HG02610 (cell line): ENCODE measurements at regions not wholly inside any gene's neighbourhood (a gene's known extent, or its start where the extent isn't known, plus 50 kb on each side); places are given as distances from the start of the nearest gene placed in this dataset.

Experiments
- ATAC-seq: cut with Tn5 transposase; IDR thresholded peaks from one replicate; pipeline ENCODE4 v1.9.1; 2021; ENCODE audit warnings: mild to moderate bottlenecking, moderate library complexity; ENCODE audit not compliant: unreplicated experiment

DNA sequence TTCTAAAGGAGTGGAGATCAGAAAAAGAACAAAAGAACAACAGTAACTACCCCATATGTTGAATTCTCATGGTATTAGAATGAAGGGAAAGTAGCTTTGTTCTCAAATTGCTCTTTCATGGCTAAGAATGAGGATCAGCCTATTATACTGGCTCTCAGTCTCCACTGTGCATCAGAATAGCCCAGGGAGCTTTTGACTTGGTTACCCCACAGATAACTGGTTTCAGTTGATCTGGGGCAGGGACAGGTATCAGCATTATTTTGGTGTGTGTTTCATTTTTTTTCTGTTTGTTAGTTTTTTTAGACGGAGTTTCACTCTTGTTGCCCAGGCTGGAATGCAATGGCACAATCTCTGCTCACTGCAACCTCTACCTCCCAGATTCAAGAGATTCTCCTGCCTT is 311.7 kb upstream of the TLE3 start:
- no peak for ATAC-seq

DNA sequence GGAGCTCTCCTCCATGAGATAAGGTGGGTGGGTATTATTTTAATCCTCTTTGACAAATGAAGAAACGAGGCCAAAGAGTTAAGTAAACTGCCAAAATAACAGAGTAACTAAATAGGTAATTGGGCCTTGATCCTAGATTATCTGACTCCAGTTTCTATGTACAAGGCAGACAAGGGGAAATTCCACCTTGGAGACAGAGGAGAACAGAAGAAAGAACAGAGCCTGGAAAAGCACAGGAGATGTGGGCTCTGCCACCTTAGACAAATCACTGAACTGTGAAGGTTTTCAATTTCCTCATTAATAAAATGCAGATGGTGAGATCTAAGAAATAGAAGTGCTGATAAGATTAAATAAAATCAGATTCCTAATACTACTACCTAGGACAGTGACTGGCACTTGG is 310.2 kb upstream of the TLE3 start:
- no peak for ATAC-seq

DNA sequence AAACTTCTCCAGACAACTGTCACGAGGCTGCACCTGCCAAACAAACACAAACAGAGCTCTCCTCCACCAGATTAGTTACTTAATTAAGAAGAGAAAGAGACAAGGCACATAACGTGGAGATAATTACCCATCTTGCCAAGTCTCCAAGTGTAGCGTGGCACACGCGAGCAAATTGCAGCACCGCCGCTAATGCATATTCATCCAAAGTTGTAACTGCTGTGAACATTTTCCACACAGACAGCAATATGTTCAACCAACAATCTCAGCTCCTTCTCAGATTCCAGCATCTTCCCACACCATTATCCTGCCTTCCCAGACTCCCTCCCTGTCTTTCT is 309.6 kb upstream of the TLE3 start:
- no peak for ATAC-seq

DNA sequence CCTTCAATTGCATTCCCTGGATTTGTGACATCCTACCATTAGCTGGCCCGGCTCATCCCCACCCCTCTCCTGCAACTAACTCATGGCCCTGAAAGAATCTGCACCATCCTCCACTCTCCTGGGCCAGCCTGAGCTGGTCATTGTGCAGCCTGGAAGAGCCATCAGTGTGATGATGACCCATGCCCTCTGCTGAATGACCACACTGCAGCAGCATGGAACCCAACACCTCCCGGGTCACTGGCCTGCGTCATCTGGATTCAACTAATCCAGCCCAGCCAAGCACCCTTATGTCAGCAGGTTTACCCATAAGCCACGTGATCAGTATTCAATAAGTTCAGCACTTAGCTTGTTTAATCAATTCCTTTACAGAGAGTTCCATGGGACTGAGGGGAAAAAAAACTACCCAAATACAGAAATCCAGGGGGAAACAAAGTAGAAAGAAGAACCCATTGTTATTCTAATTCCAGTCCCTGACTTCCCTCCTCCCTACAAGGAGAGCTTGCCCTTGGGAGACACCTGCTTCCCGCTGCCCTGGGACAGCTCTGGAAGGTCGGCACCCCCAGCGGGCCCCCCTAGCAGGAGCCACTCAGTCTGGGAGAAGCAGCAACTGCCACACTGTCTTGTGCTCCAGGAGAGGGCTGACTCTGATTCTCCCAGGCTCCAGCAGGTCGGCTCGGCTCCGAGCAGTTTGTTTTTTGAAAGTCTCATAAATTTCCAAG is 309.1 kb upstream of the TLE3 start:
- no peak for ATAC-seq

DNA sequence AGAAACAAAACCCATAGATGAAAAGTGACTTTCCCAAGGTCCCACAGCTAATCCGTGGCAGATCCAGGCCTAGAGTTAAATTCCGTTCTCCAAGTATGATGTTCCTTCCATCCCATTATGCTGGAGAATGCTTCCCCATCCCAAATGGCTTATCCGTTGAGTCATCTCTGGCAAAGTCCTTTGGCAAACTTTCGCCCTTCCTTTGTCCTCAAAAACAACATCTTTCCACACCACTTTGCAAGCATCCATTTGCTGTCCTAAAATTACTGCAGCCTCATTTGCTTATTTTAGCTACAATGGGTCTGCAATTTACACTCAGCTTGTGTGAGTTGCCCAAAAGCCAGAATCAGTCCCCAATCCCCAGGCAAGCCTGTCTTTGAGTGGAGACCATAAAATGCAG is 304.0 kb upstream of the TLE3 start:
- no peak for ATAC-seq

DNA sequence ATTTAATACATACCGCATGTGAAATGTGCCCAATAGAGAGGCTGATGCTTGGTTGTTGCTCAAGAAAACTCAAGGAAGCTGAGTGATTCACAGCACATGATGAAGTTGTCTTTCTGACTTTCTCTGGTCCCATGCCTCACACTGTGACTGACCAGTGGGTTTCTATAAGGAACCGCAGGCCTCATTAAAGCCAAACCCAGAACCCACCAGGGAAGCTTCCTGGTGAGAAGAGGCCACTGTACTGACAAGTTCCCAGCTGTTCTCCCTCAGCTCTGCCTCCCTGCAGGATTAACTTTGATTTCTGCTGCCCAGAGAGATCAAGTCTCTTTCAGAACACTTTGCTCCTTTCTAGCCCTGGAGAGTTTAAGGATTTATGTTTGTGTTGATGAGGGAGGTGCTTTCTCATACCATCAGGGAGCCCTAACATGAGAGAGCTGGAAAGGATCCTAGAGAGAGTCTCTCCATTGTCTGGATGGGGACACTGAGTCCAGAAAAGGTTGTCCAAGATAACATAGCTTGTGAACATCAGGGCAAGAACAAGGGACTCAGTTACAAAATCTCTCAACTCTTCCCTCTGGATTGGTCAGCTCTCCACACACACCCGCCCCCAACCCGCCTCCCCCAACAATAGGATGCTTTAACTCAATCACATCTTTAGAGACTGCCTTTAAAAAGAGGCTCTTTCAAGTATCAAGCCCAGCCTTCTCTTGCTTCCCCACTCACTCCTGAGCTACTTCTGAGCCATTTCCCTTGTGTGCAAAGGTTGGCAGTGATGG is 303.2 kb upstream of the TLE3 start:
- no peak for ATAC-seq

DNA sequence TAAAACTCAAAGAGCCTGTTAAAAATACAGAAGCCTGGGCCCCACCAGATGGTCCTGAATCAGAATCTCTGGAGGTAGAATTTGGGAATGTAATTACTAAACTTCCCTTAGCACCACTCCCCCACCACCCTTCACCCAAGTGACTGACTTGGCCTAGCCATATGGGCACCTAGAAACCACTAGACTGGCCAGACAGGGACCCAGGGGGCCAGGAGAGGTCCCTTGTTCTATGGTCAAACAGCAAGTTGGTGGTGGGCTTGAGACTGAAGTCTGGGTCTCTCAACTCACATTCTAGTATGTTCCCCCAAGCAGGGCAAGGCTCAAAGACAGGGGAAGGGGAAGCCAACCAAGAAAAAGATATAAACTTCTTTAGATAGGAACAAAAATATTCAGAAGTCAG is 301.5 kb upstream of the TLE3 start:
- ATAC-seq = no peak

DNA sequence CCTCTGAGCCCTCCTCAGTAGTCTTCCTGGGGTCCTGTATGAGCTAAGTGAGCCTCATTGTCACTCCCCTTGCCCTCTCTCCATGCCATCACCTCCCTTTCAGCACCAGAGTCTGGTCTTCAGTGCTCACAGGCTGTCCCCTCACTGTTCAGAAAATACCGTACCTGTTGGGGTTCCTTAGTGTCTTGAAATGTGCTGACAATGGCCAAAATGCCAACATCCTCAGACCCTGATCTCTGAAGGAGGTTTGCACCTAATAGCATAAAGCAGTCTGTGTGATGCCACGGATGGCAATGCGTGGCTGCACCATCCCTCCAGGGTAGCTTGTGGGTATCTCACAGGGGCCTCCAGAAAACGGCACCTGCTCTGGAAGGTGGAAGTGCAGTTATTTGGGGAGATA is 301.0 kb upstream of the TLE3 start:
- no peak for ATAC-seq

DNA sequence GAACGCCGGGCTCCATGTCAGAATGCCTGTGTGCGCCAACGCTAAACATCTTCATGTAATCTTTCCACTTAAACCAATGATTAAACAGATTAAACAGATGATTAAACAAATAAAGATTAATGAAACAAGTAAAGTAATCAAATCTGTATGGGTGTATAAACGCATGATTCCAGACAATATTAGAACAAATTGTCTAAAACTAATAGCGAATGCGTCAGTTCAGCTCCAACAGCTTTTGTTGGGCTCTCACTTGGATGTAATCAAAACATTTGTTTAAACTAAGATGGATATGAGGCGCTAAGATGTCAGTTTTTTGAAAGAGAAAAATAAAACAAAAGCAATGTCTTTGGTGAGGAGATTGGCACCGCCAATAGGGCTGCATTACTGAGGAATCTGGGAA is 299.1 kb upstream of the TLE3 start:
- no peak for ATAC-seq

DNA sequence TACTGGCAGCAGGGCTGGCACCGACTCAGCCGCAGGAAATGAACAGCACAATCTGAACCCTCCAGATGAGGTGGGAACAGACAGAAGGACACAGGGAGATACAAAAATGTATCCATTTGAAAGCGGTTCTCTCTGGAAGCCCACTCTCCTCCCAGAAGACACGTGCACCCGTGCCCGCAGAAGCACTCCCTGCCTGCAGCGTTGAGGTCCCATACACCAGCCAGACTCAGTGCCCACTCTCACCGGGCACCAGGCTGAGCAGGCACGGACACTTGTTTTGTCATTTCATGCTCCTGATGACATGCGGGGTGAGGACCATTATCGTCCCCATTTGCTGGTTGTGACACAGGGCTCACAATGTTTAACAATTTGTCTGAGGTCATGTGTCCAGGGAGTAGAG is 297.4 kb upstream of the TLE3 start:
- no peak for ATAC-seq

DNA sequence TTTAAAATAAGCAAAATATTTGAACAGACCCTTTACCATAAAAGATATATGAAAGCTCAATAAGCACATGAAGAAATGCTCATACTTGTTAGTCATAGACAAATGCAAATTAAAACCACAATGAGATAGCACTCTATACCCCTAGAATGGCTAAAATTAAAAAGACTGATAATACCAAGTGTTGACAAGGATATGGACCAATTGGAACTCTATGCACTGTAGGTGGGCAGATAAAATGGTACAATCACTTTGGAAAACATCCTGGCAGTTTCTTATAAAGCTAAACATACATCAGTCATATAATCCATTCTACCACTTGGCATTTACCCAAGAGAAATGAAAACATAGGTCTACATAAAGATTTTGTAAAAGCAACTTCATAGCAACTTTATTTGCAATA is 293.0 kb upstream of the TLE3 start:
- no peak for ATAC-seq

DNA sequence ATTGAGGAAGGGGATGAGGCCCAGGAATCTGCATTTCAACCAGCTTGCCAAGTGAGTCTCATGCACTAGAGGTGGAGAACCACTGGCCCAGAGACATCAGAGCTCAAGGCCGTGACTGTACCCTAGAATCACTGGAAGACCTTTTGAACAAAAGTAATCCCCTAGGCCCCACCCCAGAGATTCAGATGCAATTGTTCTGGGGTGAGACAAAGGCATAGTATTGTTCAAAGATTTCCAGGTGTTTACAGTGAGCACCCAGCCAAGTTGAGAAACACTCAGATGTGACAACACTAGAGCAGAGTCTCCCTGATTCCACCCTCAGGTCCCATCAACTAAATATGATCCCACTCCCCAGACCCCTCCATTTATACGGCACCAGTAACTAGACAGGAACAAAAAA is 290.3 kb upstream of the TLE3 start:
- no peak for ATAC-seq

DNA sequence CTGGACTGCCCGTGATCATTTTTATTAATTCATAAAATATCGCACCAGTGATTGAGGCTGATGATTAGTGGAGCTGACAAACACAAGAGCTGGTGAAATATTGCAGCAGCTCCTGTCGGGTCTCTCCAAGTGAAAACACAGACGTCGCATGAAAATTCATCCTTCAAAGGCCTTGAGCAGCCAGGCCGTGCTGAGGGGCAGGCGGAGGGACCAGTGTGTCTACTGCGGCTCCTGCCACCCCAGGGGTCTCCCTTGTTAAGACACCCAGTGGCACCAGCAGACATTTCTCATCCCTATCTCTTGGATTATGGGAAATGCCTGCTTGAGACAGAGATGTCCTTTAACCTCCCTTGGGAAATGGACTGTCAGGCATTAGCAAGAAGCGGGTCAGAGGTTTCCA is 289.4 kb upstream of the TLE3 start:
- ATAC-seq = no peak

DNA sequence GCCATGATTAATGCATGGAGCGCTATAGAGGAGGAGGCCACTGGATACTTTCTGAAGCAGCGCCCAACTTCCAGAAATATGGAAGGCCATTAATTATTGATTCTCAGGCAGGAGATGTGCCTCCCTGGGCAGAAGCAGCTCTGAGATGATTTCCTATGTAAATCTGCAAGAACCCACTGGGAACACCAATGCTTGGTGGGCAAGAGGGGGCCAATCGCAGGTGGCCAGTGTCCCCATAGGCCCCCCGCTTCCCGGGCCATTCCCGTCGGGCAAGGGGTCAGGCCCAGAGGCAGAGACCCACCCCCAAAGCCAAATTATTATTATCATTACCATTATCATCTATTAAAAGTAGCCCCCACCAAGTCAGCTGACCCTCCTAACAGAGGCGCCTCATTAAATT is 288.0 kb upstream of the TLE3 start:
- no peak for ATAC-seq

DNA sequence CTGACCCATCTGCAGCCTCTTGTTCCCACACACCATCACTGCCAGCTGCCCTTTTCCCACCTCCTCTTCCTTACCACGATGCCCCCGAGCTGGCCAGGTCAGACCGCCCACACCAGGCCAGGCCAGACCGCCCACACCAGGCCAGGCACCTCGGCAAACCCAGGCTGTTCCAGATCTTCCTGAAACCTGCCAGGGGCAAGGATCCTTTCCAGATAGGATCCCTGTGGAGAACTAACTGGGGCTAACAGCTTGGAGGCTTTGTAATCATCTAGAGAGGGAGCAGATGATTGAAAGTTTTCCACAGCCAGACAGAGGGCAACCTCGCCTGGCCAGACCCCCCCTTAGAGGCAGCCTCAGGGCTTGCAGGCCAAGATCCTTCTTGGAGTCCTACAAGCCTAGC is 287.3 kb upstream of the TLE3 start:
- ATAC-seq = no peak

DNA sequence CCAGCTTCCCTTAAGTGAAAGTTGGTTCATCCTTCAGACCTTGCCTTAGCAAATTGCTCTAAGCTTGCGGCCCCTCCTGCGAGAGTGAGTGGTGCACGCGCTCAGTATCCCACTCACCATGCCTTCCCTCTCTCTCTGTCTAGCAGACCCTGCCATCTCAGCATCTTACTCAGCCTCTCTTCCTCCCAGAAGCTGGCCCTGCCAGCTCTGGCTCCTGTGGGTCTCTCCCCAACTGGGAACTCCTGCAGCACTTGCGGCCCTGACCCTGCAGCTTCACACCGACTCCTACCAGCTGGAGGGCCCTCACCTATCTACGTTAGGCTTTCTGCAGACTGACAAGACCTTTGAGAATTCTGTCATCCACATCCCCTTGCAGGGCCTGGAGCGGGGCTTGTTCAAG is 286.1 kb upstream of the TLE3 start:
- ATAC-seq = no peak

DNA sequence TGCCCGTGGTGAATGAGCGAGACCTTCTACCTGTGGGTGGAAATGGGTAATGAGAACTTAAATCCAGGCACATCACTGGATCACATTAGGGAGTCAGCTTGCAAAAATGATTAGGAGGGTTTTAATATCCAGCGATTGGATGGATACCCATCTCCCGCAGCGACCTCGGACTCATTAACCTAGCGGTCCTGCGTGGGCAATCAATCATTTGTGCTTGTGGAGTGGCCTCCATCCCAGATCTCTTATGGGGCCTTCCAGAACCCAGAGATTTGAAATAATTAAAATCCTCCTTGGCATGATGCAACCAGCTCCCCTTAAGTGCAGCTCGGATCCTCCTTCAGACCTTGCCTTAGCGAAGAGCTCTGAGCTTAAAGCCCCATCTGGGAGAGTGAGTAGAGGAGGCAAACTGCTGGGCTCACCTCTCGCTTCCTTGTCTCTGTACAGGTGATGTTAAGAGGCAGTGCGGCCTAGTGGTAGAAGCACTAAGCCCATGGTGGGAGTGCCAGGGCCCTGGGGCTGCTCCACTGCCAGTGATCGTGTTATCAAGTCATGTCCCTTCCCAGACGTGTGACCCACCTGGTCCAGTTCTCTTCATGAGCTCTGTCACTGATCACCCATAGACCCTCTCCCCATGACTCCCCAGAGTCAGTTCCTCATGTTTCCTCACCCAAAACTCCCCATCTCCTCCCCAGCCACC is 285.2 kb upstream of the TLE3 start:
- ATAC-seq = no peak

DNA sequence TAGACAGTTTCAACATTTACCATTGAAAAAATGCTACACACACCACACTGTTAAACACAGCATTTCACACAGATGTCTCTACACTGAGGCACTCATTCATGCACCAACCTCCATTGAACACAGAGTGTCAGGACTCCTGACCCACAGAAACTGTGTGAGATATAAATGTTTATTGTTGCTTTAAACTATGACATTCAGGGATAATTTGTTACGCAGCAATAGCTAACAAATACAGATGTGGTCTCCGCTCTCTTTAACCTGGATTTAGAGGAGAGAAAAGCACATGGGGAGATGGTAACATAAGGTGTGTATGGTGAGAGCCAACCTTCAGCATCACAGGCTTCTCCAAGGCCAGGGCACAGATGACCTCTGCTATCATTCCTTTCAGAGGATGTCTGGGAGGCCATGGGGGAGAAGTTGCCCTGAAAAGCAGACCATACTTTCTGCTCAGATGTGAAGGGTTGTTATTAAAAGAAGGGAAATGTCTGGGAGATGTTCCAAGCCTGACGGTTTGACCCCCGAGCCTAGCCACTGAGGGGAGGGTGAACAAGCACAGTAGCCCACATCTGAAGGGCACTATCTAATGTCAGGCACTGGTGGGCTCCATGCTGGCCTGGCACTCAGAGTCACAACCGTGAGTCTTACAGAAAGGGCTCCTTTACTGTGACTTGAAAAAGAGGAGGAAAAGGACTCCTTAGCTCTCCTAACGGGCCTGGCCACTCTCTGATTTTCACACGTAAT is 284.5 kb upstream of the TLE3 start:
- ATAC-seq = no peak

DNA sequence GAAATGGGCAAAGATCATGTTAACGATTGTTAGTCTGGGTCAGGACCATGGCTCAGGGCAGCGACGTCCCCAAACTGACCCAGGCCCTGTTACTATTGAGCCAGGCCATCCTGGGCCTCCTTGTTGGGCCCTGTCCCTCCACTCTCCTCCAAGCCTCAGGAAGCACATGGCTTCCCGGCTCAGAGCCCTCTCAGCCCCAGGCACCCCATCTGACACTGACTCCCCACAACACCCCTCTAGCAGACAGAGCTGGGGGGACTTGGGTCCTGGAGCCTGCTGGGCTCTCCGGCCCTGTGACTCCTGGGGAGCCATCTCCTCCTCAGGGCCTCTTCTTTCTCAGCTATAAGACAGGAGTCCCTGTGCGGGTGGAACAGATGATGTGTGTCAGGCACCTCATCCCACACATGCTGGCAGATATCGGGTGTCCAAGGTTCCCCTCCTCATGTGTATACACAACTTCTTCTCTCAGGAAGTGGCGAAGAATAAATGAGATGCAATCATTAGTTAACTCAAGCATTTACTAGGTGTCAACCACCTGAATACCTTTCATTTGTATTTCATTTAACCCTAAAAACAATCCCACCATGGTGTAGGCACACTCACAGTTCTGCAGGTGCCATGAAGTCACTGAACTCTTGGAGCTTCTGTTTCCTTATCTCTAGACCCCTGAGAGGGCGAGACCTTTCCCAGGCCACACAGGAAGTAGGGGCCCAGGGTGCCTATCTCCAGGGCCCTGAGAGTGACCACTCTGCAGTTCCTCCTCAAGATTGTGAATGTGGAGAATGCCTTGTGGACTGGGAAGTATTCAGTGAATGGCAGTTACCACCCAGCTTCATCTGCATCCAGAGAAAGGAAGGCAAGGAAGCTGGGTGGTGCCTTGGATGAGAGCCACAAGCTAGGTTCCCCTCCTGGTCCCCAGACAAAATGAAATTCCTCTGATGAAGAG is 282.5 kb upstream of the TLE3 start:
- ATAC-seq = no peak

DNA sequence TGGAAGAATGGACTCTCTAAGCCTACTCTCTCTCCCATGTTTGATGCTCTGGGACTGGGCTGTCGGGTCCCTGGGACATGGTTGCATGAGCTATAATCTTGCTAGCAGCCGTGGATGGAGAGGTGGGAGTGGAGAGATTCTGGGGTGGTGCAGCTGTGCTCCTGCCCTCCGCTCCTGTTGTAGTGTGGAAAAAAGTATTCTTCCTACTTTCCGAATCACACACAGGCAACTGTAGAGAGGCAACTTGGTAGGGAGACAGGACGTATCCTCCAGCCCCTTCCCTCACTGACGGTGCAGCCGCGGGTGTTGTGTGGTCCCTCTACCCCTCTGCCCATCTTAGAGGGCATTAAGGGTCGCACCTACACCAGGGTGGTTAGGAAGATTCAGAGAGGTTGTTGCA is 281.4 kb upstream of the TLE3 start:
- no peak for ATAC-seq
